ENCODE measurements at regions not wholly inside any gene's neighbourhood (a gene's known extent, or its start where the extent isn't known, plus 50 kb on each side); places are given as distances from the start of the nearest gene placed in this dataset.

- Histone ChIP-seq H3K9ac (replicated peaks; ENCODE audit: extremely low read depth, insufficient read depth, low read length) (no peak overlapping the region), H3K4me2 (ENCODE audit: insufficient read depth, low read length) (no peak overlapping the region), H3K27ac (ENCODE audit: insufficient read depth, low read depth, low read length) (no peak overlapping the region), H3K9me3 (replicated peaks; ENCODE audit: control insufficient read depth, insufficient read depth, low read length) (no peaks in the 10 kb centered on the region), H2AFZ (ENCODE audit: low read depth, low read length) (no peak overlapping the region), H3K4me3 (replicated peaks in 1 of 3; ENCODE audit: insufficient read depth in 1 of 3, low read depth in 1 of 3, low read length in 3 of 3) (no peak overlapping the region), H3K9me1 (replicated peaks; ENCODE audit: control insufficient read depth, extremely low read depth, insufficient read depth, low read length) (no peaks in the 10 kb centered on the region), H4K20me1 (replicated peaks; ENCODE audit: control insufficient read depth, extremely low read depth, insufficient read depth, low read length) (no peaks in the 10 kb centered on the region), H3K79me2 (ENCODE audit: control insufficient read depth, insufficient read depth, low read length) (no peaks in the 10 kb centered on the region), H3K27me3 (ENCODE audit: control insufficient read depth in 2 of 2, insufficient read depth in 2 of 2, low read length in 2 of 2) (no peaks in the 10 kb centered on the region), H3K36me3 (ENCODE audit: control insufficient read depth in 2 of 2, extremely low read depth in 1 of 2, insufficient read depth in 2 of 2, low read length in 2 of 2) (no peaks in the 10 kb centered on the region), H3K4me1 (ENCODE audit: control insufficient read depth, extremely low read depth, insufficient read depth, low read length) (no peaks in the 10 kb centered on the region)
- ChIA-PET POLR2A (no interaction called here), CTCF (no interaction called here)
- dilution Hi-C loops (cut with MboI; ENCODE audit: extremely low pct_ligation_motif_present, low sequenced_read_pairs) (no loop called here), intact Hi-C loops (cut with micrococcal nuclease) (no loop called here)
- no peak for DNase-seq (ENCODE audit: low read depth, low spot score)
- FAIRE-seq, result no peak
- TF ChIP-seq JUN (IDR thresholded peaks at IDR 0.05; ENCODE audit: borderline replicate concordance, insufficient read depth, insufficient read length, low read depth) (no peak), FOS (IDR thresholded peaks at IDR 0.05; ENCODE audit: borderline replicate concordance, insufficient read depth, low read length) (no peak), POLR2AphosphoS5 (IDR thresholded peaks at IDR 0.05; ENCODE audit: insufficient read depth, low read depth, low read length) (no peak), MYC (IDR thresholded peaks at IDR 0.05; ENCODE audit: low read depth, low read length) (no peak), CTCF (IDR thresholded peaks at IDR 0.05; ENCODE audit: extremely low read depth in 1 of 2, insufficient read depth in 1 of 2, low read depth in 1 of 2, low read length in 2 of 2) (no peak), POLR2A (IDR thresholded peaks at IDR 0.05; ENCODE audit: low read depth, low read length) (no peak), EZH2 (IDR thresholded peaks at IDR 0.05; ENCODE audit: borderline replicate concordance, low read depth, low read length, severe bottlenecking) (no peak), GATA2 (IDR thresholded peaks at IDR 0.05; ENCODE audit: insufficient read depth, insufficient read length, low read depth, low read length) (no peak), MAX (IDR thresholded peaks at IDR 0.05; ENCODE audit: insufficient read depth, insufficient read length) (no peak)
- no TSS peak for BruUV-seq (replicated peaks)
Measured at GRCh38 chr4:8724436-8725070, 132.0 kb downstream of the CPZ start.
